ENCODE measurements at regions not wholly inside any gene's neighbourhood (a gene's known extent, or its start where the extent isn't known, plus 50 kb on each side); places are given as distances from the start of the nearest gene placed in this dataset.

GRCh38 chr1:172907834-172908326, 142.9 kb downstream of the TNFSF18 start:
- ChIA-PET CTCF (no interaction called here), POLR2A (no interaction called here)
- no peaks in the 10 kb centered on the region for H3K79me2 ChIP-seq (ENCODE audit: insufficient read depth)
- H4K20me1 ChIP-seq (ENCODE audit: insufficient read depth), result no peaks in the 10 kb centered on the region
- peak overlapping the region; percentile 21; the same call in 1 of the 2 replicates for H3K9ac ChIP-seq
- H3K36me3 ChIP-seq (replicated peaks in 1 of 2; ENCODE audit: control insufficient read depth in 1 of 2, insufficient read depth in 2 of 2, low read length in 1 of 2), result no peaks in the 10 kb centered on the region
- no peak overlapping the region for H3K4me2 ChIP-seq
- TF ChIP-seq, protein P1, sequence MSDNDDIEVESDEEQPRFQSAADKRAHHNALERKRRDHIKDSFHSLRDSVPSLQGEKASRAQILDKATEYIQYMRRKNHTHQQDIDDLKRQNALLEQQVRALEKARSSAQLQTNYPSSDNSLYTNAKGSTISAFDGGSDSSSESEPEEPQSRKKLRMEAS (IDR thresholded peaks at IDR 0.05; ENCODE audit: low read depth), result no peak
- TF ChIP-seq CHD2 (IDR thresholded peaks at IDR 0.05; ENCODE audit: low read length, partially characterized antibody) (no peak), EP300 (IDR thresholded peaks at IDR 0.05; ENCODE audit: borderline replicate concordance in 1 of 2, low read depth in 1 of 2, low read length in 1 of 2) (no peak), GABPA (IDR thresholded peaks at IDR 0.05; ENCODE audit: low read depth) (no peak), FOXJ3 (CRISPR knock-in tag; IDR thresholded peaks at IDR 0.05) (no peak), FOSL2 (IDR thresholded peaks at IDR 0.05; ENCODE audit: borderline replicate concordance, low read depth) (no peak), RCOR1 (IDR thresholded peaks at IDR 0.05; ENCODE audit: low read length) (no peak), POLR2AphosphoS5 (IDR thresholded peaks at IDR 0.05; ENCODE audit: low read depth, low read length) (no peak), NRF1 (IDR thresholded peaks at IDR 0.05; ENCODE audit: low read depth, low read length) (no peak), TAF1 (IDR thresholded peaks at IDR 0.05; ENCODE audit: borderline replicate concordance, low read depth, low read length) (no peak), MEF2A (IDR thresholded peaks at IDR 0.05; ENCODE audit: borderline replicate concordance, low read depth) (no peak), RAD21 (IDR thresholded peaks at IDR 0.05; ENCODE audit: low read length) (no peak), MXI1 (IDR thresholded peaks at IDR 0.05; ENCODE audit: low read depth, low read length) (no peak), RFX5 (IDR thresholded peaks at IDR 0.05; ENCODE audit: low read length) (no peak), RXRA (IDR thresholded peaks at IDR 0.05; ENCODE audit: borderline replicate concordance, low read depth) (no peak)
- TF ChIP-seq, protein P2, sequence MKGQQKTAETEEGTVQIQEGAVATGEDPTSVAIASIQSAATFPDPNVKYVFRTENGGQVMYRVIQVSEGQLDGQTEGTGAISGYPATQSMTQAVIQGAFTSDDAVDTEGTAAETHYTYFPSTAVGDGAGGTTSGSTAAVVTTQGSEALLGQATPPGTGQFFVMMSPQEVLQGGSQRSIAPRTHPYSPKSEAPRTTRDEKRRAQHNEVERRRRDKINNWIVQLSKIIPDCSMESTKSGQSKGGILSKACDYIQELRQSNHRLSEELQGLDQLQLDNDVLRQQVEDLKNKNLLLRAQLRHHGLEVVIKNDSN (IDR thresholded peaks at IDR 0.05; ENCODE audit: borderline replicate concordance, low read depth), result no peak
- no peak overlapping the region for H3K4me3 ChIP-seq (ENCODE audit: low read depth in 2 of 2, low read length in 1 of 2)
- H3K27ac ChIP-seq (ENCODE audit: low read depth in 2 of 2, low read length in 1 of 2), result peak overlapping the region in 1 of 2 experiments; percentile 72; a peak in 2 of 4 replicates
- peaks cover 3% of the 10 kb centered on the region; the same call in 1 of the 2 replicates for H3K9me3 ChIP-seq
- H3K9me2 ChIP-seq, result no peaks in the 10 kb centered on the region
- H3F3A ChIP-seq (replicated peaks; ENCODE audit: insufficient read depth), result peaks cover 54% of the 10 kb centered on the region
- H3K27me3 ChIP-seq (ENCODE audit: insufficient read depth), result no peaks in the 10 kb centered on the region
- no peak for DNase-seq
- H2AFZ ChIP-seq (ENCODE audit: low read depth), result no peak overlapping the region
- peaks cover 3 to 28% of the 10 kb centered on the region in 2 experiments for H3K4me1 ChIP-seq (ENCODE audit: control insufficient read depth in 1 of 2, insufficient read depth in 2 of 2, low read depth in 1 of 2, low read length in 1 of 2)
- 68% methylated on average over 2 of the region's 2 CpGs for WGBS (ENCODE audit: low lambda C conversion rate)

DNA sequence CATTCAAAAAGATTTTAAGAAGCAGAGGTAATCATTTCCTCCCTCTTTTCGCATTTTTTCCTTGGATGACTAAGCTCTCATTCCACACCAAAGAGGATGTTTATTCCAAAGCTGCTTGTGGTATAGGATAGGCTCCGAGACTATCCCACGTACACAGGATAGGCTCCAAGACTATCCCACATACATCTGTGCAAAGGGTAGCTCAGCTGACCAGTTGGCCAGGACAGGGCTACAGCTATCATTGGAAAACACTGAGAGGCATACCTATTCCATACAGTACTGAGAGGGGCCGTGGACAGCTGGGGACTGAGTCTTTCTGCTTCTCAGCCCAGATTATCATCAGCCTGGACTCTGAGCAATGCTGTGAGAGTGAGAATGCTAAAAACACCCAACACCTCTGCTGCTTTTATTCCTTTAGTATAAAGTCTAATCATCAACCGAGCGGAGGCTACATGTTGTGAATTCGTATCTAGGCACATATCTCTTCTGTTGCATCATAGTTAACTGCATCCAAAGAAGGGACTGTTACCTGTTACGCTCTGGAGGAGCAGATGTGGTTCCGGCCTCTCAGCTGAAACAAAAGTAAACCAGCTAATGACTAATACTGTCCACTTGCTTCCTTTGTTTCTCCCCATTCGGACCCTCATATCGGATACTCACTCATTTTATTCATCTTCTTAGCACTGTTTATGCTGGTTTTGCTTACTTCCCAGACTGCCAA, 141.0 kb downstream of the TNFSF18 start:
- Histone ChIP-seq H2AFZ (ENCODE audit: low read depth) (peak overlapping the region; percentile 26), H3K4me1 (ENCODE audit: control insufficient read depth in 1 of 2, insufficient read depth in 2 of 2, low read depth in 1 of 2, low read length in 1 of 2) (peaks cover 5 to 23% of the 10 kb centered on the region in 2 experiments), H3K36me3 (replicated peaks in 1 of 2; ENCODE audit: control insufficient read depth in 1 of 2, insufficient read depth in 2 of 2, low read length in 1 of 2) (no peaks in the 10 kb centered on the region), H3K27me3 (ENCODE audit: insufficient read depth) (no peaks in the 10 kb centered on the region), H3K27ac (ENCODE audit: low read depth in 2 of 2, low read length in 1 of 2) (peak overlapping the region; percentile 79 to 92), H3K9me3 (peaks cover 4% of the 10 kb centered on the region; the same call in 1 of the 2 replicates), H3K9me2 (no peaks in the 10 kb centered on the region), H4K20me1 (ENCODE audit: insufficient read depth) (no peaks in the 10 kb centered on the region), H3K4me3 (ENCODE audit: low read depth in 2 of 2, low read length in 1 of 2) (no peak overlapping the region), H3K79me2 (ENCODE audit: insufficient read depth) (no peaks in the 10 kb centered on the region), H3F3A (replicated peaks; ENCODE audit: insufficient read depth) (peaks cover 47% of the 10 kb centered on the region), H3K9ac (peak overlapping the region; percentile 39; the same call in 1 of the 2 replicates), H3K4me2 (peak overlapping the region; percentile 53)
- no peak for DNase-seq
- CTCF ChIA-PET, result interaction anchor here (1.4 kb wide), 2 partner anchors 13 to 292 kb away, joined by 3 to 4 read pairs; no protein-coding TSS in a partner anchor
- POLR2A ChIA-PET, result no interaction called here
- WGBS (ENCODE audit: low lambda C conversion rate), result 30% methylated on average over 11 of the region's 11 CpGs
- TF ChIP-seq TEAD4 (IDR thresholded peaks at IDR 0.05; ENCODE audit: borderline replicate concordance, insufficient read depth) (0 out of 2 replicates have a peak, but pooled peaks have one; percentile 24), SMC3 (IDR thresholded peaks at IDR 0.05; ENCODE audit: low read depth, low read length) (no peak), USF2 (IDR thresholded peaks at IDR 0.05; ENCODE audit: borderline replicate concordance, low read depth, low read length) (no peak), RXRA (IDR thresholded peaks at IDR 0.05; ENCODE audit: borderline replicate concordance, low read depth) (0 out of 2 replicates have a peak, but pooled peaks have one; percentile 6), NFIC (IDR thresholded peaks at IDR 0.05; ENCODE audit: borderline replicate concordance) (peak; percentile 5; the same call in 1 of the 2 replicates), REST (IDR thresholded peaks at IDR 0.05; ENCODE audit: low read depth, low read length) (no peak), EP300 (IDR thresholded peaks at IDR 0.05; ENCODE audit: borderline replicate concordance in 1 of 2, low read depth in 1 of 2, low read length in 1 of 2) (peak in 1 of 2 experiments; percentile 61; a peak in 1 of 4 replicates)

Data from SK-N-SH (cell line).